H7 (cell line): ENCODE measurements at regions not wholly inside any gene's neighbourhood (a gene's known extent, or its start where the extent isn't known, plus 50 kb on each side); places are given as distances from the start of the nearest gene placed in this dataset.
"Not testable (repeated sequence)": the region's sequence is repeated elsewhere in the genome, so short reads cannot be mapped to it uniquely, and the experiment has no call there.

ENCODE experiments used
- DNase-seq: peaks from one replicate; pipeline ENCODE4 v3.0.0; 2012
- H3K27me3 ChIP-seq: 2 replicates; pipeline ENCODE4 v1.6.0; 2011; ENCODE audit warnings: mild to moderate bottlenecking, low read length; ENCODE audit not compliant: control insufficient read depth, insufficient read depth
- H3K36me3 ChIP-seq: replicated peaks from 2 replicates; pipeline ENCODE4 v1.5.1; 2011; ENCODE audit warnings: low read length; ENCODE audit not compliant: control insufficient read depth, insufficient read depth
- H3K4me3 ChIP-seq: 2 replicates; pipeline ENCODE4 v1.5.1; 2011; ENCODE audit warnings: low read depth, mild to moderate bottlenecking, control low read depth, low read length, moderate library complexity; ENCODE audit not compliant: insufficient read depth

DNA sequence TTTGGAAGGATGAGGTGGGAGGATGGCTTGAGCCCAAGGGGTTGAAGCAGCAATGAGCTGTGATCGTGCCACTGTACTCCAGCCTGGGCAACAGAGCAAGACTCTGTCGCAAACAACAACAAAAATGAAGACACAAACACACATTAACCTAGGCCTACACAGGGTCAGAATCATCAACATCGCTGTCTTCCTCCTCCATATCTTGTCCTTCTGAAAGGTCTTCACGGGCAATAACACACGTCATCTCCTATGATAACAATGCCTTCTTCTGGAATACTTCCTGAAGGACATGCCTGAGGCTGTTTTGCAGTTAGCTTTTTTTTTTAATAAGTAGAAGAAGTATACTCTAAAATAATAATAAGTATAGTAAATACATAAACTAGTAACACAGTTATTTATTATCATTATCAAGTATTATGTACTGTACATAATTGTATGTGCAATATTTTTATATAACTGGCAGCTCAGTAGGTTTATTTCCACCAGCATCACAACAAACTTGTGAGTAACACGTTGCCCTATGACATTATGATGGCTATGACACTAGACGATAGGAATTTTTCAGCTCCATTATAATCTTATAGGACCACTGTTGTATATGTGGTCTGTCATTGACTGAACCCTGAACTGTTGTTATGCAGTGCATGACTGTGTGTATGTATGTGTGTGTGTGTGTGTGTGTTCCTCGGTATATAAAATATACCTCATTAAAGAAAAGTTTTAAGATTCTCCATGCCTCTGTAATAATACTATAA, 69.2 kb upstream of the MAML3 start:
- Histone ChIP-seq H3K27me3 (no peaks in the 10 kb centered on the region), H3K4me3 (no peak overlapping the region), H3K36me3 (no peaks in the 10 kb centered on the region)
- DNase-seq, result no peak

DNA sequence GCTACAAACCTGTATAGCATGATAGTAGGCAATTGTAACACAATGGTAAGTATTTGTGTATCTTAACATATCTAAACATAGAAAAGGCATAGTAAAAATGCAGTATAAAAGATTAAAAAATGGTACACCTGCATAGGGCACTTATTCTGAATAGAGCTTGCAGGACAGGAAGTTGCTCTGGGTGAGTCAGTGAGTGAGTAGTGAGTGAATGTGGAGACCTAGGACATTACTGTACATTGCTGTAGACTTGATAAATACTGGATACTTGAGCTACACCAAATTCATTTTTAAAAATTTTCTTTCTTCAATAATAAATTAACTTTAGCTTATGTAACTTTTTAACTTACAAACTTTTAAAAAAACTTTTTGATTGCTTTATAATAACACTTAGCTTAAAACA, 68.2 kb upstream of the MAML3 start:
- Histone ChIP-seq H3K4me3 (no peak overlapping the region), H3K27me3 (no peaks in the 10 kb centered on the region), H3K36me3 (no peaks in the 10 kb centered on the region)
- no peak for DNase-seq

GRCh38 chr4:140220058-140220457, 66.1 kb upstream of the MAML3 start:
- H3K36me3 ChIP-seq, result no peaks in the 10 kb centered on the region
- DNase-seq, result no peak
- H3K4me3 ChIP-seq, result no peak overlapping the region
- H3K27me3 ChIP-seq, result no peaks in the 10 kb centered on the region

- no peaks in the 10 kb centered on the region for H3K36me3 ChIP-seq
- H3K27me3 ChIP-seq, result no peaks in the 10 kb centered on the region
- no peak for DNase-seq
- no peak overlapping the region for H3K4me3 ChIP-seq
These were observed 65.6 kb upstream of the MAML3 start for GRCh38 chr4:140219567-140219966.

DNA sequence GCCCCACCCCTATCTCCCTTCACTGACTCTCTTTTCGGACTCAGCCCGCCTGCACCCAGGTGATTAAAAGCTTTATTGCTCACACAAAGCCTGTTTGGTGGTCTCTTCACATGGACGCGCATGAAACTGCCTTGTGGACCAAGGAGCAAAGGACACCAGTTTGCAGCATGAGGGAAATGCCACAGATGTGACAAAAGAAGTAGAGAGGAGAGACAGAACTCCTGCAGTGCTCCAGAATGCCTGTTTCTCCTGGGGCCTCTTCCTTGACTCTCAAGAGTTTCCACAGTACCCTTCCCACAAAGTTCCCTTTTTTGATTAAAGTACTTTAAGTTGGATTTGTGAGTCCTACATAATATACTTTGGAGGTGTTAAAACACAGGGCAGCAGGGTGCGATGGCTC, 65.1 kb upstream of the MAML3 start:
- H3K4me3 ChIP-seq, H3K36me3 ChIP-seq, DNase-seq, H3K27me3 ChIP-seq: not testable (repeated sequence)

DNA sequence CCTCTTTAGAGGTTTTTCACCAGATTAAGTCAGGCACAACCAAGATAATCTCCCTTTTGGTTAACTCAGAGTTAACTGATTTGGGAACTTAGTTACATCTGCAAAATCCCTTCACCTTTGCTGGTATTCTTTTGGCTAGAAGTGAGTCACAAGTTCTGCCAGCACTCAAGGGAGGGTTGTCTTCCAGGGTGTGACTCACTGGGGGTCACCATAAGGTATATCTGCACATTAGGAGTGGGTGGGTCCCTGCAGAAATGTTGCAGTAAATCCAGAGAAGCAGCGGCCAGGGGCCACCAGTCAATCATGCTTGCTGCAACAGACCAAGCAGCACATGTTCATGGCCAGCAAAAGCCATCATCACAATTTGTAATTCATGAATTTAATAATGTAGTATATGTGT, 59.8 kb upstream of the MAML3 start:
- H3K36me3 ChIP-seq, result no peaks in the 10 kb centered on the region
- H3K27me3 ChIP-seq, result no peaks in the 10 kb centered on the region
- H3K4me3 ChIP-seq, result no peak overlapping the region
- no peak for DNase-seq

GRCh38 chr4:140213116-140213515, 59.1 kb upstream of the MAML3 start:
- H3K36me3 ChIP-seq, result no peaks in the 10 kb centered on the region
- no peaks in the 10 kb centered on the region for H3K27me3 ChIP-seq
- no peak for DNase-seq
- H3K4me3 ChIP-seq, result no peak overlapping the region

GRCh38 chr4:140212646-140213045, 58.7 kb upstream of the MAML3 start:
- no peak for DNase-seq
- H3K36me3 ChIP-seq, result no peaks in the 10 kb centered on the region
- no peak overlapping the region for H3K4me3 ChIP-seq
- no peaks in the 10 kb centered on the region for H3K27me3 ChIP-seq

GRCh38 chr4:140212194-140212593, 58.2 kb upstream of the MAML3 start:
- no peak for DNase-seq
- Histone ChIP-seq H3K27me3 (no peaks in the 10 kb centered on the region), H3K4me3 (no peak overlapping the region)

GRCh38 chr4:140211693-140212092, 57.7 kb upstream of the MAML3 start:
- DNase-seq, result no peak
- Histone ChIP-seq H3K27me3 (no peaks in the 10 kb centered on the region), H3K4me3 (no peak overlapping the region), H3K36me3 (no peaks in the 10 kb centered on the region)

More at GRCh38 chr4:140212194-140212593, 58.2 kb upstream of the MAML3 start:
- H3K36me3 ChIP-seq, result no peaks in the 10 kb centered on the region

DNA sequence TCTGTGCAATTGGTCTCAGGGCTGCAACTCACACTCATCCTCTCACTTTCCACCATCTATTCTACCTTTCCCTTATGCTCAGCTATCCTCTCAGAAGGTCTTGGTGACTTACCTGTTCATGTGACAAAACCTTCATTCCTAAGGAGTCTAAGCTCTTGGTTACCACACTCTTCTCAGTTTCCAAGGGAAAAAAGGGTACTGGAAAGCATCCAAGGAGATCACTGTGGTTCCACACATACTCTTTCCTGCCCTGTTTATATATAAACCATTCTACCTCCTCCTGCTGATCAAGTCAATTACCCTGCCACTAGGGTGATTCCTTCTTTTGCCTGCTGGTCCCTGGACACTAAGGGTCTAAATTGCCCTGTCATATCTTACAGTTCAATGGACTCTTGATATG, 57.2 kb upstream of the MAML3 start:
- no peak for DNase-seq
- no peaks in the 10 kb centered on the region for H3K27me3 ChIP-seq
- no peaks in the 10 kb centered on the region for H3K36me3 ChIP-seq
- no peak overlapping the region for H3K4me3 ChIP-seq

DNA sequence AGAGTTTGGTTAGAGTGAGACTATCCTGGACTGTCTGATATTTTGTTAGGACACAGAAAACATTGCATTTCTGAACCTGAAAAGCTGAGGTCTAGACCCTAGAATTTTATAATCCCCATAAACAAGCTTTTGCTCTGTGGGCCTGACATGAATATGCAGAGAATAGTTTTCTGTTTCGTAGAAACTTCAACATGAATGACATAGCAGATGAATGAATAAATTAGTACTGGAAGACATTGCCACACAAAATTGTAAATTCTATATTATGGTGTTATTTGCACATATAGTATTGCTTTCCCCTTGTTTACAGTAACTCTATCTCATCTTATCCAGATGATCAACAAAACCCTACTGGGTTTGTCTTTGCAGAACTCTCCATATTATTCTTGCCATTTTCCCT, 54.9 kb upstream of the MAML3 start:
- no peak for DNase-seq

More for the DNA sequence above, 54.9 kb upstream of the MAML3 start:
- H3K4me3 ChIP-seq, result no peak overlapping the region
- no peaks in the 10 kb centered on the region for H3K27me3 ChIP-seq
- no peaks in the 10 kb centered on the region for H3K36me3 ChIP-seq
